GM18861 (cell line): ENCODE measurements at regions not wholly inside any gene's neighbourhood (a gene's known extent, or its start where the extent isn't known, plus 50 kb on each side); places are given as distances from the start of the nearest gene placed in this dataset.
"Not testable (repeated sequence)": the region's sequence is repeated elsewhere in the genome, so short reads cannot be mapped to it uniquely, and the experiment has no call there.

Experiments used
- ATAC-seq: cut with Tn5 transposase; IDR thresholded peaks from one replicate; pipeline ENCODE4 v1.9.1; 2021; ENCODE audit not compliant: unreplicated experiment

DNA sequence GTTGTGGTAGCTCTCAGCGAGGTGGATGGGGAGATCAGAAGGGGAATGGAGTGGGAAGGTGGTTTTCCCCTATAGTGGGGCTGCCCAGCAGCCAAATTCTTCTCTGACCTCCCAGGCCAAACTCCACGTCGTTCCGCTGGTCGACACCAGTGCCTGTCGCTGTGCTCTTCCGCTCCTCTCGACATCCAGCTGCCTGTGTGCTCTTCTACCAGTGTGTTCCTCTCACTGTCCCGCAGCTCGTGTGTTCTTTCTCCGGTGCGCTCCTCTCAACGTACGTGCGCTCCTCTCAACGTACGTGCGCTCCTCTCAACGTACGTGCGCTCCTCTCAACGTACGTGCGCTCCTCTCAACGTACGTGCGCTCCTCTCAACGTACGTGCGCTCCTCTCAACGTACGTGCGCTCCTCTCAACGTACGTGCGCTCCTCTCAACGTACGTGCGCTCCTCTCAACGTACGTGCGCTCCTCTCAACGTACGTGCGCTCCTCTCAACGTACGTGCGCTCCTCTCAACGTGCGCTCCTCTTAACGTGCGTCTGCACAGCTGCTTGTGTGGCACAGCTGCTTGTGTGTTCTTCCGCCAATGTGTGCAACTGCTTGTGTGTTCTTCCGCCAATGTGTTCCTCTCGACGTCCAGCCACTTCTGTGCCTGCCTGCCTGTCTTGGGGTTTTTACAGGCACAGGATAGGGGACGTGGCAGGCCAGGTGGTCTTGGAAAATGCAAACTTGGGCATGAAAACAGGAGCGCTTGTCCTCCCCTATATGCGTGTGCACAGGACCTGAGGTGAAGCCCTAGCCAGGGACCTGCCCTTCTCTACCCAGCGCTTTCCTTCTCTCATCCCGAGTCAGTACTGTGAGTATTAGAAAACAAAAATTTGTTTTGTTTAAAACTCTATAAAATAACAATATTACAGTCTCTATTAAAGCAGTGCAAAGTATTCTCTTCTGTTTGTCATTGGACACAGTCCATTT lies 991.1 kb downstream of the GBE1 start:
- no peak for ATAC-seq

GRCh38 chr3:80769683-80770082 lies 991.8 kb downstream of the GBE1 start:
- no peak for ATAC-seq

DNA sequence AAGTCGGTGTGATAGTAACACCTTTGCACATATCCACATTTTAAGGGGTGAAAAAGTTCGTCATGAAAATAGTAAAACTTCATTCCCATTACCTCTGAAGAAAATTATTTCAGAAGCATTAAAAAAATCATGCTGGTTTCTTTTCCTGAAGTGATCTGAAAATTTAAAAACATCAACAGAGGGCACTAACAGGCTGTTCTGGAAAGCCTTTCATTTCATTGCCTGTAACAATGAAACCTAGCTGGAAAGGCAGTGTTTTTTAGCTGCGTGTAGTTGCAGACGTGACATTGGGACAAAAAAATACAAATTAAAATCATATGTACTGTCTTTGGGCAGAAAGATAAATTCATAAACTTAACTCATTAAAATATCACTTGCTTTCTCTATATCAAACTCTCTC lies 993.8 kb downstream of the GBE1 start:
- ATAC-seq: no peak

- no peak for ATAC-seq
Observed at GRCh38 chr3:80754969-80755368, 987.2 kb upstream of the ROBO1 start.

GRCh38 chr3:80753021-80753420 lies 985.2 kb upstream of the ROBO1 start:
- ATAC-seq: no peak

DNA sequence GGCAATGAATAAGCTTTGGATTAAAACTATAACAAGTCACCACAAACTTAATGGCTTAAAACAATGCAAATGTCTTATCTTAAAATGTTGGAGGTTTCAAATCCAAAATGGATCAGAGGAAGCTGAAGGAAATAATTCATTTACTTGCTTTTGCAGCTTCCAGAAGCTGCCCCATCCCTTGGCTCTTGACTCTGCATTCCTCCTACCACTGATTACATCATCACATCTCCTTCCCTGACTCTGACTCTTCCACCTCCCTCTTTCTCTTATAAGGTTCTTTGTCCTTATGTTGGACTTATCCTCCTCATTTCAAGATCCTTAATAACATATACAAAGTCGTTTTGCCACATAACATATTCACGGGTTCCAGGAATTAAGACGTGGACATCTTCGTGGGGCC lies 982.8 kb upstream of the ROBO1 start:
- no peak for ATAC-seq

DNA sequence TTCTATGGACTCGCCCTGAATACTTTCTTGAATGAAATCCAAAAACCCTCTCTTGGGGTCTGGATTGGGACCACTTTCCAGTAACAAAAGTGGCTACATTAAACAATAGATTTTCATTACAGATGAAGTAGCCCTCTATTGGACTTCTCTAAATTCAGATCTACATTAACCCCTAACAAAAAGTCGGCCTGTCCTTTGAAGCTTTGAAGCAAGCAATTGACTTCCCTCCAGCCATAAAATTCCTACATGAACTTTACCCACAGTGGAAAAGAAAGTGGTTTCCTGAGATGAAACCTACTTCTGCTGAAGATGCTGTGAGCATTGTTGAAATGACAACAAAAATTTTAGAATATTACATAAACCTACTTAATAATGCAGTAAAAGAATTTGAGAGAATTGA lies 967.1 kb upstream of the ROBO1 start:
- no peak for ATAC-seq

- no peak for ATAC-seq
Observed at GRCh38 chr3:80734483-80734882, 966.7 kb upstream of the ROBO1 start.

DNA sequence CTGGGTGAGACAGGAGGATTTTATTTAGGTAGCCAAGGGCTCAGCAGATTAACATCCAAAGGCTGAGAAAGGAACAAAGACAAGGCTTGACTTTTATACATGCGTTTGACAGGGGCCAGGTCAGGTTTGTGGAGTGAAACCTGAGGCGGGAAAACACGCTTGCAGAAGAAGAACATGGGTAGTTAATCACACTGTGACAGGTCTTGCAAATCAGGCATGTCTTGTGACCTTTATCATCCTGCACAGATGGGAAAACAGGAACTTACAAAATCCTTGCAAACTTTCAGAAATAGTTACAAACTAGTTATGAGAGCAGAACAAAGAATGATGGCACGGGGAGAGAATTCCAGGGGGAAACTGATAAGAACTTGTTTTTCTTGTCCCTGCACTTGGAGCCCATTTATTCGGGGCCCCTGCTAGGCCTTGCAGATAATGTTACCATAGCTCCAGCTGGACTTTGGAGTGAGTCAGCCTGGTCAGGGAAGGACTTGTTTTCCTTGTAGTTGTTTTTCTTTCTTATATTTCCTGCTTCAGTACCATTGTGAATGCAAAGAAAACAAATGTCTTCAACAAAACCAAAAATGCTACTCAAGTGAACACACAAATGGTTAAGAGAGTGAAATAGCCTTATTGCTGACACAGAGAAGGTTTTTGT lies 965.9 kb upstream of the ROBO1 start:
- ATAC-seq: no peak

DNA sequence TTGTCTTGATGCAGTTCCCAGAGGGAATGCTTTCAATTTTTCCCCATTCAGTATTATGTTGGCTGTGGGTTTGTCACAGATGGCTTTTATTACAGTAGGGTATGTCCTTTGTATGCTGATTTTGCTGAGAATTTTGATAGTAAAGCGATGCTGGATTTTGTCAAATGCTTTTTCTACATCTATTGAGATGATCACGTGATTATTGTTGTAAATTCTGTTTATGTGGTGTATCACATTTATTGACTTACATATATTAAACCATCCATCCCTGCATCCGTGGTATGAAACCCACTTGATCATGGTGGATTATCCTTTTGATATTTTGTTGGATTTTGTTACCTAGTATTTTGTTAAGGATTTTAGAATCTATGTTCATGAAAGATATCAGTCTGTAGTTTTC lies 959.8 kb upstream of the ROBO1 start:
- ATAC-seq: not testable (repeated sequence)

DNA sequence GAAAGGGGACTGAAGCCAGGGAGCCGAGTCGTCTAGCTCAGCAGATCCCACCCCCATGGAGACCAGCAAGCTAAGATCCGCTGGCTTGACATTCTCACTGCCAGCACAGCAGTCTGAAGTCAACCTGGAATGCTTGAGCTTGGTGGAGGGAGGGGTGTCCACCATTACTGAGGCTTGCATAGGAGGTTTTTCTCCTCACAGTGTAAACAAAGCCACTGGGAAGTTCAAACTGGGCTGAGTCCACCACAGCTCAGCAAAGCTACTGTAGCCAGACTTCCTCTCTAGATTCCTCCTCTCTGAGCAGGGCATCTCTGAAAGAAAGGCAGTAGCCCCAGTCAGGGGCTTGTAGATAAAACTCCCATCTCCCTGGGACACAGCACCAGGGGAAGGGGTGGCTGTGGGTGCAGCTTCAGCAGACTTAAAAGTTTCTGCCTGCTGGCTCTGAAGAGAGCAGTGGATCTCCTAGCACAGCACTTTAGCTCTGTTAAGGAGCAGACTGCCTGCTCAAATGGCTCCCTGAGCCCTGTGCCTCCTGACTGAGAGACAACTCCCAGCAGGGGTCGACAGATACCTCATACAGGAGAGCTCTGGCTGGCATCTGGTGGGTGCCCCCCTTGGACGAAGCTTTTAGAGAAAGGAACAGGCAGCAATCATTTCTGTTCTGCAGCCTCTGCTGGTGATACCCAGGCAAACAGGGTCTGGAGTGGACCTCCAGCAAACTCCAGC lies 942.0 kb upstream of the ROBO1 start:
- ATAC-seq: not testable (repeated sequence)

DNA sequence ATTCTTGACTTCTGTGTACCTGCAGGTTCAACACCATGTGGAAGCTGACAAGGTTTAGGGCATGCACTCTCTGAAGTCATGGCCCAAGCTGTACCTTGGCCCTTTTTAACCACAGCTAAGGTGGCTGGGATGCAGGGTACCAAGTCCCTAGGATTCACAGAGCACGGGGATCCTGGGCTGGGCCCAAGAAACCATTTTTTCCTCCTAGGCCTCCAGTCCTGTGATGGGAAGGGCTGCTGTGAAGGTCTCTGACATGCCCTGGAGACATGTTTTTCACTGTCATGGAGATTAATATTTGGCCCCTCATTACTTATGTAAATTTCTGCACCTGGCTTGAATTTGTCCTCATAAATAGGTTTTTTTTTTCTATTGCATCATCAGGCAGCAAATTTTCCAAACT lies 937.5 kb upstream of the ROBO1 start:
- no peak for ATAC-seq

GRCh38 chr3:80701349-80701748 lies 933.6 kb upstream of the ROBO1 start:
- ATAC-seq: no peak

DNA sequence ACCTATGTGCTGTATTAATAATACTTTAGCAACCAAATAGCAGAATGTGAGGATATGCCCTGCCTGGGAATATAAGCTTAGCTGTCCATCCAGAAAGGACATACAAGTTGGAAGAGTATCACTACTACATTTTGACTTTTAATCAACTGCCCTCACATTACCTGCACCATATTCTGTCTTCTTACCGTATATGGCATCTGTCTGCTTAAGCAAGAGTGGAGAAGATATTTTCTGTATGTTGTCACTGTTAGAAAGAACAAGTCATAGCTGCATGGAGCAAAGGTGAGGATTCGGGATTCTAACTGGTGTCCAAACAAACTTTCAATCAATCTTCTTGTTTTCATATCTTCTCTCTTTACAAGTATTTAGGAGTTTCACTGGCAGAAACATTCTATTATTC lies 929.5 kb upstream of the ROBO1 start:
- no peak for ATAC-seq

GRCh38 chr3:80696280-80696679 lies 928.5 kb upstream of the ROBO1 start:
- ATAC-seq: no peak

- ATAC-seq: no peak
Observed at GRCh38 chr3:80688814-80689213, 921.0 kb upstream of the ROBO1 start.

DNA sequence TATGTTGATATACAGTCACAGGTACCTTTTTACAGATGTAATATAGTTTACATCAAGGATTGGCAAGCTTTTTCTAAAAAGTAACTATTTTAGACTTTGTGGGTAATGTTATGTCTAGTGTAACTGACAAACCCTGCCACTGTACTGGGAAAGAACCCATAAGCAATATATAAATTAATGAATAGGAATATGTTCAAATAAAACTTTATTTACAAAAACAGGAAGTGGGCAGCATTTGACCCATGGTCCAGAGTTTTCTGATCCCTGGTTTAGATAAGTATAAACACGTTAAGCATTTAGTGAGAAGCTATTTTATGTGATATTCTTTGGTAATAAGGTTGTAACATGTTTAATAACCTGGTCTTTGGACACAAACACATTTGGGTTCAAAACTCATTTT lies 915.2 kb upstream of the ROBO1 start:
- no peak for ATAC-seq

DNA sequence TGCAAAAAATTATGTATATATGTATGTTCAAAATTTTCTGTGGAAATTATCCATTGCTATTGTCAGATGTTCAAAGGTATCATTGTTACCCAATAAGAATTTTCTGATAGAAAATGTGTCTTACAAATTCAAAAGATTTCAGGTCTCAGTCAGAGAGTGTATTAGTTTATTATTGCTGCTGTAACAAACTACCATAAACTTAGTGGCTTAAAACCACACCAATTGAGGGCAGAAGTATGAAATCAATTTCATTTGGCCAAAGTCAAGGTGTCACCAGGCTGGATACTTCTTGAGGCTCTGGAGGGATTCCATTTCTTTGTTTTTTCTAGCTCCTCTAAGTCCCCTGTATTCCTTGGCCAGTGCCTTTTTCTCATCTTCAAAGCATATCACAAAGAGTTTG lies 914.4 kb upstream of the ROBO1 start:
- ATAC-seq: no peak

GRCh38 chr3:80677796-80678195 lies 910.0 kb upstream of the ROBO1 start:
- ATAC-seq: no peak

DNA sequence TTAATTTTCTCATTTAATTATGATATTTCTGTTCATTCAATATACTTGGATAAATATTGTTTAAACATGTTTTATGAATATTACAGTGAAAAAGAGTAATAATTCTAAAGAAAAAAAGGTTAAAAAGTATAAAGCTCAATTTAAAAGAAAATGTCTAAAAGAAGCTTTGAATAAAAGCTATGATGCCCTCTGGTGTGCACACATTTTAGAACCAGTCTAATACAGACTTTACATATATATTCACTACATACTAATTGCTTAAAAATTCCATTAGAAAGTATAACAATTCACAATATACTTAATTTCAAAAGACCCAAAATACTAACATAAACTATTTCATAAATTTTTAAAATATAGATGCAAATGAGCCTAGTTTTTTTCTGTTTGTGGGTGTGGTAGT lies 909.1 kb upstream of the ROBO1 start:
- no peak for ATAC-seq

DNA sequence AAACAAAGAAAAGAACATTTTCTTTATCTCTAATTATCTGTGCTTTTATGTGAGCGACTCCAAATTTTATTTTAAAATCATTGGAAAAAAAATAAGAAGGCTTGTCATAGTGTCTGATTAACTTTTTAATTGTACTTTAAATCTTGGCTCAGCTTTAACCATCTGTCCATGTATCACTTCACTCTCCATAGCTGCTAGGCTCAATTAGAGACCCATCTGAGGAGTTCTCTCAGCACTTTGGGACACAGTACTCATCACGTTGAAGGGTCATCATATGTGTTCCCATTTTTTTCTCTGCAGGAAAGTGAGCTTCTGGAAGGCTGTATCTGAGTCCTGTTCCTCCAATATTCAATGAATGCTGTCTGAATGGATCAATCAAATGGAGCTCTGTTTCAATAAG lies 908.5 kb upstream of the ROBO1 start:
- no peak for ATAC-seq

DNA sequence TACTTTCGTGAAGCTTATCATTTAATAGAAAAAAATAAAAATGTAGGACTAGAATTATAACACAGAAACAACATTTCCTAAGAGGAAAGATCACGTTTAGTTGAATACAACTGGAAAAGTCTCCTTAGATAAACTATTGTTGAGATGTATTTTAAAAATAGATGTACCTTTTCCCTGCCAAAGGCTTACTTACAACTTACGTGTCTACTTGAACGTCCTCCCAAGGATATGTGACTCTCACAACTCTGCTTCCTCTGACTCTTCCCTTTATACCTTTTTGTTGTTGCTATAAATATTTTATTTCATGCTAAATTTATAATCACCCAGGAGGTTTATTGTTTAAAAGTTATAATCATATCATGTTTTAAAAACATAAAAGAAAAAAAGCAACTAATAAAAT lies 908.0 kb upstream of the ROBO1 start:
- ATAC-seq: no peak
